ENCODE measurements at regions not wholly inside any gene's neighbourhood (a gene's known extent, or its start where the extent isn't known, plus 50 kb on each side); places are given as distances from the start of the nearest gene placed in this dataset.

- TF ChIP-seq, protein P1, sequence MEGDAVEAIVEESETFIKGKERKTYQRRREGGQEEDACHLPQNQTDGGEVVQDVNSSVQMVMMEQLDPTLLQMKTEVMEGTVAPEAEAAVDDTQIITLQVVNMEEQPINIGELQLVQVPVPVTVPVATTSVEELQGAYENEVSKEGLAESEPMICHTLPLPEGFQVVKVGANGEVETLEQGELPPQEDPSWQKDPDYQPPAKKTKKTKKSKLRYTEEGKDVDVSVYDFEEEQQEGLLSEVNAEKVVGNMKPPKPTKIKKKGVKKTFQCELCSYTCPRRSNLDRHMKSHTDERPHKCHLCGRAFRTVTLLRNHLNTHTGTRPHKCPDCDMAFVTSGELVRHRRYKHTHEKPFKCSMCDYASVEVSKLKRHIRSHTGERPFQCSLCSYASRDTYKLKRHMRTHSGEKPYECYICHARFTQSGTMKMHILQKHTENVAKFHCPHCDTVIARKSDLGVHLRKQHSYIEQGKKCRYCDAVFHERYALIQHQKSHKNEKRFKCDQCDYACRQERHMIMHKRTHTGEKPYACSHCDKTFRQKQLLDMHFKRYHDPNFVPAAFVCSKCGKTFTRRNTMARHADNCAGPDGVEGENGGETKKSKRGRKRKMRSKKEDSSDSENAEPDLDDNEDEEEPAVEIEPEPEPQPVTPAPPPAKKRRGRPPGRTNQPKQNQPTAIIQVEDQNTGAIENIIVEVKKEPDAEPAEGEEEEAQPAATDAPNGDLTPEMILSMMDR (IDR thresholded peaks at IDR 0.05), result no peak
- ATAC-seq (ENCODE audit: low FRiP score) (no peak), DNase-seq (ENCODE audit: low spot score) (no peak)
Measured at GRCh38 chr13:99083981-99084380, 106.1 kb upstream of the DOCK9 start.

DNA sequence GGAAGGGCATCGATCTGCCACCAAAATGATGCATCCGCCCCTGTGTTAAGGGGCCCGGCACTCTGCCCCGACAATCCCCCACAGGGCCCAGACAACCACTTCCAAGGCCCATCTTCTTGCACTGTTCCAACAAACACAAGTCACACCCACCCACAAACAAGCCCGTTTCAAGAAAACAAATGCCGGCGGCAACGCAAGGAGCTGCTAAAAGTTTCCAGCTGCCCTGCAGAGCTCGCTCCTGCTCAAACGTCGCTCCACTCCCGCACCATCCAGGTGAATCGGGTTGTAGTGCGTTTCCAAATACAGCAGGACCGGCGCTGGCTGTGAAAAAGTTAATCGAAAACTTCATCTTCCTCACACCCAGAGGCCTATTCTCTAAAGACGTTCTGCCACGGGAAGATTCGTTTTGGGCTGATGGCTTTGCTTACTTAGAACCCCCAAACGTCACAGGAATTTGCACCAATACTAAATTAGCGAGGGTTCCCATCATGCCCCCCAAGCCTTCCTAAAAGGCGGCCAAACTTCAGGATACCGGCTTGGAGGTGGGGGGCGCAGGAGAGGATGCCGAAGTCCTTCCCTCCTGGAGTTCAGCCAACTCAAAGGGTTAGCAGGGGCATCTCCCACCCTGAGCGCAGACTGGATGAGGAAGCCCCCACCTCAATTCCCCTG is 107.4 kb upstream of the DOCK9 start:
- TF ChIP-seq, protein P1 (IDR thresholded peaks at IDR 0.05), result no peak
- DNase-seq (ENCODE audit: low spot score) (no peak), ATAC-seq (ENCODE audit: low FRiP score) (no peak)

DNA sequence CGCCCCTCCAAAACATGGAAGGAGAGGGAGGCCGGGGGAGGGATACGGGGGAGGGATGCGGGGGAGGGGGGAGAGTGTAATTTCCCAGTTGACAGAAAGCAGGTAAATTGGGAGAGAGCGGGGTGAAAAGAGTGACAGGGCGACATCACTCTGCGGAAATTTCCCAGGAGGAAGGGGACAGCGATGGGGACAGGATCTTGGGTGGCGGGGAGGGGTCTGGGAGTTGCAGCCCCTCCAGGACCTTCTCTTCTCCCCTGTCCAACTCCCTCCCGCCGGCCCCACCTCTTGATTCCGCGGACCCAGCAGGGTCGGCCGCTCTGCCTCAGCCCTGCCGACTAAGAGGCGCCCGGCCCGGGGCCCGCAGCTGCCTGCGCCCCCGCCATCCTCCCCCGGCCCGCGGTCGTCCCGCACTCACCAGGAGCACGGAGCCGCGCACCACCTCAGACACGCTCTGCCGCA is 108.0 kb upstream of the DOCK9 start:
- ATAC-seq (ENCODE audit: low FRiP score) (no peak), DNase-seq (ENCODE audit: low spot score) (no peak)
- TF ChIP-seq, protein P1 (IDR thresholded peaks at IDR 0.05), result no peak

DNA sequence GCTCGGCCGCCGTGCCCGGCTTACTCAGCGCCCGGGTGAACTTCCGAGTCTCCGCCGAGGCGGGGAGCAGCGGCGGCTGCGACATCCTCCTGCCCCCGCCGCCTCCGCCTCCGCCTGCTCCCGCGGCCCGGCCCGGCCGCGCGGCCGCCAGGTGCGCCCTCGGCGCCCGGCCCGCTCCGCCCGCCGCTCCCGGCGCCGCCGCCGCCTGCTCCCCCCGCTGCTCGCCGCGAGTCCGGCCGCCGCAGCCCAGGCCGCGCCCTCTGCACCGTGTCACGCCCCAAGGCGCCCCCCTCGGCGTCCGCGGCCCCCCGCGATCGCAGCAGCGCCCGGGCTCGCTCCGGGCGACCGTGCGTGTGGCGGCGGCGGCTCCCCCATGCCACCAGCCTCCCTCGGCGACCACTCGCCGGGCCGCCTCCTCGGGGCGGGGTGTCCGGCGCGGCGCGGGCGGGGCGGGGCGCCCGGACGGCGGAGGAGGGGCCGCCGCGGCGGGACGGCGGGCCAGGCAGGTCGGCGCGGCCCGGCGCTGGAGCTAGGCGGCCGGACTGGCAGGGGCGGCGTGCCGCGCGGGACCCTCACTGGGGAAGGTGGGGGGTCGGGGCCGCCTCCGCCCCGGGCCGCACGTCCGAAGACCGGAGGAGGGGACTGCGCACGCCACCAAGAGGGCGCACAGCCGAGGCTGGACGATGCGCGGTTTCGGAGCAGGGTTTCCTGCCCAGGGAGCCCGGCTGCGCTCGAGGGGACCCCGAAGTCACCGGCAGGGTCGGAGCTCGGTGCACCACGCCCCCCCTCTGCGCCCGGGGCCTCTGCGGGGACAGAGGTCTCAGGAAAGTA is 108.6 kb upstream of the DOCK9 start:
- peak; percentile 71 for ATAC-seq (ENCODE audit: low FRiP score)
- TF ChIP-seq, protein P1 (IDR thresholded peaks at IDR 0.05), result no peak
- DNase-seq (ENCODE audit: low spot score), result no peak

- ATAC-seq (ENCODE audit: low FRiP score), result peak; percentile 88
- peak; percentile 62 for DNase-seq (ENCODE audit: low spot score)
- TF ChIP-seq, protein P1 (IDR thresholded peaks at IDR 0.05), result no peak
Measured at GRCh38 chr13:99087098-99087953, 109.5 kb upstream of the DOCK9 start.

- ATAC-seq (ENCODE audit: low FRiP score) (peak; percentile 8), DNase-seq (ENCODE audit: low spot score) (no peak)
- TF ChIP-seq, protein P1 (IDR thresholded peaks at IDR 0.05), result no peak
Measured at GRCh38 chr13:99087954-99088491, 110.2 kb upstream of the DOCK9 start.

Measured in omental fat pad (tissue), 3 donors.